ENCODE measurements at regions not wholly inside any gene's neighbourhood (a gene's known extent, or its start where the extent isn't known, plus 50 kb on each side); places are given as distances from the start of the nearest gene placed in this dataset.
"Not testable (repeated sequence)": the region's sequence is repeated elsewhere in the genome, so short reads cannot be mapped to it uniquely, and the experiment has no call there.

- peak; percentile 65 for DNase-seq
These were observed 459.6 kb downstream of the UTRN start for GRCh38 chr6:144744720-144745119.

GRCh38 chr6:144745439-144745838 lies 460.3 kb downstream of the UTRN start:
- peak; percentile 87 for DNase-seq

GRCh38 chr6:144746902-144747469 lies 461.9 kb downstream of the UTRN start:
- no peak for DNase-seq

DNA sequence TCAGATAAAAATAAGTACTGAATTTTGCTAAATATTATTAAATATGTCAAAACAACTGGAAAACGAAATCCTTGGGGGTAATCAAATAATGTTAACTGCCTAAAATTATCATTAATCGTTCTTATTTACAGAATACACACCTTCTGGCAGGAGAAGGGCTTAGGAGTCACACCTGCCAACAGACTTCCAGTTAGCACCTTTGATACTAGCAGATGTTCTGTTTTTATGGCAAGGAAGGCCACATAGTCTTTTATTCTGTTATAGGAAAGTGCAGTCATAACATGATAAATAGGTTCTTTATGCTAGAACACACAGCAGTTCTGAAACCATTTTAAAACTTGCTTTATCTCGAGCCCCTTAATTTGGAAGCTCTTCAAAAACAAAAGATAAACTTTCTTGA lies 464.1 kb downstream of the UTRN start:
- DNase-seq: peak; percentile 68

- no peak for DNase-seq
These were observed 468.0 kb downstream of the UTRN start for GRCh38 chr6:144753023-144753705.

DNA sequence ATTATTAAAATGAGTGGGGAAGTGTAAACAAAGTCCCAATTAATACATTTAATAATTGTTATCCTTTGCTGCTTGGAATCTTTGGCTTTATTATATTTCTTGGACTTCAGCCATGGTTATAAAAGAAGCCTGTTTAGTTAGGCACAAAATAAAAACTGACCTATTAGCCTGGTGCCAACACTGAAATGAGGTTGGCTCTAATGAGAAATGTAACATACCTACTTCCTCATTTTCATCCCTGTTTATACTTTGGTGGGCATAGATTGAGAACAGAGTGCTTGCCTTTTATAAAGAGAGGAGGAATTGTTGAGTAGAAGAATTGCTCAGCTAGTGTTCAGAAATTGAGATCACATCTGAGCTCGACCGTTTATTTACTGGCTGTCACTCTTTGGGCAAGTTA lies 471.3 kb downstream of the UTRN start:
- no peak for DNase-seq

DNA sequence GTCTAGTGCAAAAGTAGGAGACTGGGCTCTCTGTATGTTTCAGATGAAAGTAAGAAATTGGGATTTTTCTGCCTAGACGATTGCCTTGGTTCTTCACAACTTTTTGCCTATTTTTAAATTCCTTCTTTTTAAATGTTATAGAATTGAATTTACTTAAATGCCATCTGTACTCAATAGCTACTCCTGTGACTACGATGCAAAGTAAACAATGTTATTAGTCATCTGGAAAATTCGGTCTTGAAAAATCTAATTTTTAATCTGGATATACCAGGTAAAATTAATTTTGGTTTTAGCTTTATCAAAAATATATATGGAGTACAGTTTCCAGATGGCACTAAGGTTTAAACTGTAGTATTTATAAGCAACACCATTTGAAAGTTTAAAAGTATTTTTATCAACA lies 472.2 kb downstream of the UTRN start:
- DNase-seq: no peak

DNA sequence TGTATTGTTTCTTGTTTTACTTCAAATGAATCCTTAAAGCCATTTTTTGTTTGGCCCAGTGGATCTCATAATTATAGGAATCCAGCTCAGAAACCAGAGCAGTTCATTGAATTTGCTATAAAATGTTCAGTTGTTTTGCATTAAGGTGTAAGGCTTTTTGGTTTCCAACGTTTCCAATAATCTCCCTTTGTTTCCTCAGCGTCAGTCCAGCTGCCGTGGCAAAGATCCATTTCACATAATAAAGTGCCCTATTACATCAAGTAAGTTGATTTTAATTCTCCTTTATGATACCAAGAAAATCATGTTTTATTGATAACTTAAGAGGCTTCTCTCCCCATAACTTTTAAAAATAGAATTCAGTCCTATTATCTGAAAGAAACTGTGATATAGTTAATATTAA lies 472.6 kb downstream of the UTRN start:
- DNase-seq: peak; percentile 42

DNA sequence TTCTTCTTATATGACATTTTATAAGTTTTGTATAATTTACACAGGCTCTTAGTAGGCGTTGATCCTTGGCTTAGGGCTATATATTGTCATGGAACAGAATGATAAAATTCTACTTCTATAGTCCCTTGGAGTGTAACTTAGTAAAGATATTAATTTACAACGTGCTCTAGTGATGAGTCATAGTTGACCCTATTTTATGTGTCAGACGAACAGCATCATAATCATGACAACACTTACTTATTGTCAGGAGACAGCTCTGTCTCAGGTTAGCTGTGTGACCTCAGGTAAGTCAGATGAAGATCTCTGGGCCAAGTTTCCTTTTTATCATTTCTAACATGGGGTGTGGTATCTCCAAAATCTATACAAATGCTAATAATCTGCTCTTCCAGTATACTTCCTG lies 473.5 kb downstream of the UTRN start:
- no peak for DNase-seq

DNA sequence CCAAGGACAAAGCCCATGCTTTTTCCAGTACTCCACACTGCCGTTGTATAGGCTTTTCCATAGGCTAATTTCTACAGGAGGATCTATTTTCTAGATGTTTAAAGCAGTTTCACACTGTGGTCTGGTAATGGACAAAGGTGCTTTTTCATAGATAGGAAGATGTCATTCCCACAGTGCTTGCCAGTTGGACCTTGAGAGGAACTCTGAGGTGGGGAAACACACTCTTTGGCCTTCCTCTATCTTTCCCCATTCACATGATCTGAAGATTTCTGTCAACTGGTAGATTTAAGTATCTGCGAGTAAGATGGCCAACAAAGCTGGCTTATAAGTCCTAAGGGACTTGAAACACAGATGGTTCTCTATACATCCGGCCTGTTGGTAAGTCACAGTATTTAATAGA lies 477.3 kb downstream of the UTRN start:
- DNase-seq: no peak

DNA sequence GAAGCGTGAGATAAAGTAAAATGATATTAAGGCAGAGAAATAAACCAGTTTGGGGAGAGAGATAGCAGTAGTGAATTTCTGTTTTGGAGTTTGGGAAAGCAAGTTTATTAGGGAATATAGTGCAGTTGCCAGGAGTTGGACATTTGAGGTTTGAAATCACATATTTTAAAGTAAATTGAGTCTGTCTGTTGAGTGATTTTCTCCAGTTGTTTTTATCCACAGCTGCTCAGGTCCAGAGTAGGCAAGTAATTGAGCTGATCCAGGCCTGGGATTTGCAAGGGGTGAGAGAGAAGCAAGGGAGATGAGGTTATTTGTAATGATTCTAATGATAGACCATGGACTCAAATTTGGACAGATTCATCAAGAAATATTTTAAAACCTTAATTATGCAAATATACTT lies 481.9 kb downstream of the UTRN start:
- DNase-seq: no peak

- no peak for DNase-seq
These were observed 483.5 kb downstream of the UTRN start for GRCh38 chr6:144768551-144769075.

DNA sequence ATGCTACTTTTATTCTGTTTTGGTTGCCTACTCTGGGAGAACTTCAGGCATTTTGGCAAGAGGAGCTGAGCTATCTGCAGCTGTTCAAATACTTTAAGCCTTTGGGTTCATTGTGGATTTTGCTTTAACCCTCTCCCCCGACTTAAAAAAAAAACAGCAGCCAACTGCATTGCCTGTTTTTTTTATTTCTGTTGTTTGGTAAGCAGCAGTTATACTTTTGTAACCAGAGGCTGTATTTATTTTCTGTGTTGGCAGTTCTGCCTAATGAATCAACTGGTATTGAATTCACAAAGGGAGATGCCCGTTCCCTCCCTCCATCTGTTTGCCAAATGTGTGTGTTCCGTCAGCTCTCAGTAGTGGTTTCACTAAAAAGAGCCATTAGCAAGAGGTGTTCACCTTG lies 484.0 kb downstream of the UTRN start:
- peak; percentile 52 for DNase-seq

DNA sequence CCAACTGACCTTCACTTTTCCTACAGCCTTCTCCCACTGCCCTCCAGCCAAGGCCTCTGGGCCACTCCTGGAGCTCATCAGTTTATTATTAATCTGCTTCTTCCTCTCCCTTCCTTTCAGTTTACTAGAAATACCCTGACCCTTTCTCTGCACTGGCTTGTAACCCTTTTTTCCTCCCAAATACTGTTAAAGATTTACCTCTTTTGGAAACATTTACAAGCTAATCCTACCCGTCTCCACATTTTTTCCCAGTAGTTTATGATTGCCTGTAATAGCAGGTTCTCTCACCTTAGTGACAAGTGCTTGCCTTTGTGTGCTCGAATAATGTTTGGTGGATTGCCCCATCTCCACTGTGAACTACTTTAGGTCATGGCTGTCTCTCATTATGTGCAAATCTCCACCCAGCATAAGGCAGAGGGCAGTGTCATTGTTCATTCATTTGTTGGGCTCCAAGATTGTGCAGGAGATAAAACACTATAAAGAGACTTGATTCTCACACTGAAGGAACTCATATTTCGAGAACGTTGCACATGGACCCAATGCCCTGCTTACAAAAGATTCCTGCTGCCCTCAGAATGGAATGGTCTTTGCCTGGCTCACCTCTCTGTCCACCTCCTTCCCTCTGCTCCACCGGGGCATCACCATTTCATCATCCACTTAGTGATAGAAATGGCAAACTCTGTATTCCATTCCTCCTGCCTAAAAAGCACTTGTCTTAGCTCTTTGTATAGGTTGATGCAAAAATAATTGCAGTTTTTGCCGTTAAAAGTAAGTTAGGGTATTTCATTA lies 491.1 kb downstream of the UTRN start:
- DNase-seq: no peak

GRCh38 chr6:144777249-144777648 lies 492.1 kb downstream of the UTRN start:
- DNase-seq: no peak

GRCh38 chr6:144778056-144778455 lies 492.9 kb downstream of the UTRN start:
- no peak for DNase-seq

DNA sequence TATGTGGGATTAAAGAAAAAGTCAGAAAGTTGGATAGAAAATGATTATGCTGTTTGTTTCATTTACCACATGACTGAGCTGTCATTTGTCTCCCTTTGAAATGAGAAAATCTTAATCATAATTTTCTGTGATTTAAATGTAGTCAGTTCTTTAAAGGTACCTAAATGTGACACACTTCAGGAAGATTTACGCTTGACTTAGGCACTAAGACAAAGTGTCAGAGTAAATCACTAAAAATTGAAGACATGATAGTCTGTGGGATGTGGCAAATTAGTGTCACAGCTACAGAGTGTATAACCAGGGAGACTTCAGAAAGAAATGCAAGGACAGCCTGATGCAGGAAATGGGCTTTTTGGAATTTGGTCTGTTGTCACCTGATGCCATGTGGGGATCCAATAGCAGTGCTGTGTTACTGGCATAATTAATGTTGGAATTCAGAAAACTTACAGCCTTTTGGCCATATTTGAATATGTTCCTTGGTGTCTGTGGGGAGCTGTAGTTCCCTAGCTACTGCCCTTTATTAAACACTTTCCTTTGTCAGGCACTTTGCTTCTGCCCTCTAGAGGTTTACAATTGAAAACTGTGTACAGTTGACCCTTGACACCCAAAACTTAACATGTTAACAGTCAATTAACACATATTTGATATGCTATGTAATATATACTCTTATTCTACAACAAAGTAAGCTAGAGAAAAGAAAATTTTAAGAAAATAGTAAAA lies 493.8 kb downstream of the UTRN start:
- DNase-seq: no peak

DNA sequence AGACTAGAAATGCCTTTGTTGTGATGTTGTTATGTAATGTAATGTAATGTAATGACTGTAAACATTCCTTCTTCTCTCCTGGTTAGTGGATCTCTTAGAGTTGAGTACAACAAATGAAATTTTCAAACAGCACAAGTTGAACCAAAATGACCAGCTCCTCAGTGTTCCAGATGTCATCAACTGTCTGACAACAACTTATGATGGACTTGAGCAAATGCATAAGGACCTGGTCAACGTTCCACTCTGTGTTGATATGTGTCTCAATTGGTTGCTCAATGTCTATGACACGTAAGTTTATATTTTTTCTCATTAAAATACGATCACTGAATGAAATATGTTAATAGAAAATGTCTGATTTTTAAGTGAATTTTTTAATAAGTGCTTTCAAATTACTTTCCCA lies 496.7 kb downstream of the UTRN start:
- no peak for DNase-seq

DNA sequence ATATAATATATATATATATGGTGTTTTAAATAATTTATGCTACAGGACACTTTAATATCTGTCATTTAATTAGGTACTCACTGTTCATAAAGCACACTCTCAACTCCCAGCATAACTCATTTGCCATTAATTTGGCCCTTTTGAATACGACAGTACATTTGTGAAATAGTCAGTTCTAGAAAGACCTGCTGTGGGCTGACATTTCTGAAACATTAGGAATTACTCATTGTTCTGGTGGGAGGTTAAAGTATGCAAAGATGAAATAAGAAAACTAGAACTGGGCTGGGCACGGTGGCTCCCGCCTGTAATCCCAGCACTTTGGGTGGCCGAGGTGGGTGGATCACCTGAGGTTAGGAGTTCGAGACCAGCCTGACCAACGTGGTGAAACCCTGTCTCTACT lies 497.5 kb downstream of the UTRN start:
- no peak for DNase-seq

- no peak for DNase-seq
These were observed 499.9 kb downstream of the UTRN start for GRCh38 chr6:144785056-144785455.

GRCh38 chr6:144786825-144787224 lies 501.7 kb downstream of the UTRN start:
- DNase-seq: no peak

- DNase-seq: no peak
These were observed 508.6 kb downstream of the UTRN start for GRCh38 chr6:144793744-144794143.

DNA sequence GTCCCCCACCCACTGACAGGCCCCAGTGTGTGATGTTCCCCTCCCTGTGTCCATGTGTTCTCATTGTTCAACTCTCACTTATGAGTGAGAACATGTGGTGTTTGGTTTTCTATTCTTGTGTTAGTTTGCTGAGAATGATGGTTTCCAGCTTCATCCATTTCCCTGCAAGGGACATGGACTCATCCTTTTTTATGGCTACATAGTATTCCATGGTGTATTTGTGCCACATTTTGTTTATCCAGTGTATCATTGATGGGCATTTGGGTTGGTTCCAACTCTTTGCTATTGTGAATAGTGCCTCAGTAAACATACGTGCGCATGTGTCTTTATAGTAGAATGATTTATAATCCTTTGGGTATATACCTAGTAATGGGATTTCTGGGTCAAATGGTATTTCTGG lies 509.9 kb downstream of the UTRN start:
- DNase-seq: not testable (repeated sequence)
